ENCODE measurements at regions not wholly inside any gene's neighbourhood (a gene's known extent, or its start where the extent isn't known, plus 50 kb on each side); places are given as distances from the start of the nearest gene placed in this dataset.

GRCh38 chr2:204152616-204153015, 216.1 kb downstream of the ICOS start:
- WGBS, 2 donors = 63 to 72% methylated on average over 3 of the region's 3 CpGs
- no peaks in the 10 kb centered on the region for H3K36me3 ChIP-seq
- DNase-seq = no peak
- no peaks in the 10 kb centered on the region for H3K27me3 ChIP-seq
- TF ChIP-seq POLR2AphosphoS5 (IDR thresholded peaks at IDR 0.05) (no peak), POLR2A (IDR thresholded peaks at IDR 0.05) (no peak), EP300 (IDR thresholded peaks at IDR 0.05) (no peak)
- TF ChIP-seq, protein P1, sequence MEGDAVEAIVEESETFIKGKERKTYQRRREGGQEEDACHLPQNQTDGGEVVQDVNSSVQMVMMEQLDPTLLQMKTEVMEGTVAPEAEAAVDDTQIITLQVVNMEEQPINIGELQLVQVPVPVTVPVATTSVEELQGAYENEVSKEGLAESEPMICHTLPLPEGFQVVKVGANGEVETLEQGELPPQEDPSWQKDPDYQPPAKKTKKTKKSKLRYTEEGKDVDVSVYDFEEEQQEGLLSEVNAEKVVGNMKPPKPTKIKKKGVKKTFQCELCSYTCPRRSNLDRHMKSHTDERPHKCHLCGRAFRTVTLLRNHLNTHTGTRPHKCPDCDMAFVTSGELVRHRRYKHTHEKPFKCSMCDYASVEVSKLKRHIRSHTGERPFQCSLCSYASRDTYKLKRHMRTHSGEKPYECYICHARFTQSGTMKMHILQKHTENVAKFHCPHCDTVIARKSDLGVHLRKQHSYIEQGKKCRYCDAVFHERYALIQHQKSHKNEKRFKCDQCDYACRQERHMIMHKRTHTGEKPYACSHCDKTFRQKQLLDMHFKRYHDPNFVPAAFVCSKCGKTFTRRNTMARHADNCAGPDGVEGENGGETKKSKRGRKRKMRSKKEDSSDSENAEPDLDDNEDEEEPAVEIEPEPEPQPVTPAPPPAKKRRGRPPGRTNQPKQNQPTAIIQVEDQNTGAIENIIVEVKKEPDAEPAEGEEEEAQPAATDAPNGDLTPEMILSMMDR (IDR thresholded peaks at IDR 0.05) = no peak
- peaks cover 0 to 19% (median 14%) of the 10 kb centered on the region in 4 donors for H3K4me1 ChIP-seq
- peaks cover 0 to under 1% (median 0%) of the 10 kb centered on the region in 4 donors for H3K9me3 ChIP-seq
- no peak overlapping the region for H3K4me3 ChIP-seq
- intact Hi-C loops (cut with DNase I) = no loop called here
- H3K27ac ChIP-seq = peak overlapping the region in 1 of 4 donors; percentile 20

- intact Hi-C loops (cut with DNase I) = no loop called here
- WGBS, 2 donors = 71 to 78% methylated on average over 3 of the region's 3 CpGs
- Histone ChIP-seq H3K27me3 (no peaks in the 10 kb centered on the region), H3K36me3 (no peaks in the 10 kb centered on the region), H3K4me3 (no peak overlapping the region), H3K4me1 (peaks cover 0 to 19% (median 14%) of the 10 kb centered on the region in 4 donors), H3K9me3 (peaks cover 0 to 4% (median 0%) of the 10 kb centered on the region in 4 donors), H3K27ac (no peak overlapping the region)
- TF ChIP-seq POLR2AphosphoS5 (IDR thresholded peaks at IDR 0.05) = no peak
- TF ChIP-seq, protein P1 (IDR thresholded peaks at IDR 0.05) = no peak
- DNase-seq = no peak
These were observed 218.3 kb downstream of the ICOS start for GRCh38 chr2:204154863-204155262.

DNA sequence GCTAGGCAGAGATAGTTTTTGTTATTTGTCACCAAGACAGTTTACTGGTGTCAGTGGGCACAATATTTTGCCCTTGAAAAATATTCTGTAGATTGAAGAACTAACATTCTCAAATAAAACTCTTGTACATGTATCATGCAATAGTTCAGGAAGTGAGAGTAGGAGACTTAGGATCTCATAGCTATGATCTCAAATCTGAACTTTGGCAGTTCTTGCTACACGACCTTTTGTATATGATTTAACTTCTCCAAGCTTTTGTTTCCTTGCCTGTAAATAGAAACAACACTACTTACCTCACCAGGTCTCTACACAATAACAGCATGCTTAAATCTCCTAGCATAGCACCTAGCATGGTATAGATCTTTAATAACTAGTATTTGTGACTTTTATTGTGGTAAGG, 219.9 kb downstream of the ICOS start:
- Histone ChIP-seq H3K4me3 (no peak overlapping the region), H3K36me3 (no peaks in the 10 kb centered on the region), H3K4me1 (peaks cover 0 to 19% (median 14%) of the 10 kb centered on the region in 4 donors), H3K27me3 (no peaks in the 10 kb centered on the region), H3K9me3 (peaks cover 0 to 4% (median 0%) of the 10 kb centered on the region in 4 donors), H3K27ac (no peak overlapping the region)
- no peak for TF ChIP-seq POLR2A (IDR thresholded peaks at IDR 0.05)
- TF ChIP-seq POLR2AphosphoS5 (IDR thresholded peaks at IDR 0.05) = no peak
- WGBS, 2 donors = 64 to 70% methylated on average over 1 of the region's 1 CpG
- DNase-seq = no peak
- intact Hi-C loops (cut with DNase I) = no loop called here

GRCh38 chr2:204157684-204158083, 221.1 kb downstream of the ICOS start:
- no peak overlapping the region for H3K4me3 ChIP-seq
- H3K4me1 ChIP-seq = peaks cover 0 to 11% (median 9%) of the 10 kb centered on the region in 4 donors
- H3K27me3 ChIP-seq = no peaks in the 10 kb centered on the region
- no peaks in the 10 kb centered on the region for H3K36me3 ChIP-seq
- no peak for DNase-seq
- TF ChIP-seq, protein P1 (IDR thresholded peaks at IDR 0.05) = no peak
- TF ChIP-seq POLR2AphosphoS5 (IDR thresholded peaks at IDR 0.05) (no peak), EP300 (IDR thresholded peaks at IDR 0.05) (no peak), POLR2A (IDR thresholded peaks at IDR 0.05) (no peak)
- peaks cover 0 to 4% (median 0%) of the 10 kb centered on the region in 4 donors for H3K9me3 ChIP-seq
- H3K27ac ChIP-seq = no peak overlapping the region
- intact Hi-C loops (cut with DNase I) = no loop called here

DNA sequence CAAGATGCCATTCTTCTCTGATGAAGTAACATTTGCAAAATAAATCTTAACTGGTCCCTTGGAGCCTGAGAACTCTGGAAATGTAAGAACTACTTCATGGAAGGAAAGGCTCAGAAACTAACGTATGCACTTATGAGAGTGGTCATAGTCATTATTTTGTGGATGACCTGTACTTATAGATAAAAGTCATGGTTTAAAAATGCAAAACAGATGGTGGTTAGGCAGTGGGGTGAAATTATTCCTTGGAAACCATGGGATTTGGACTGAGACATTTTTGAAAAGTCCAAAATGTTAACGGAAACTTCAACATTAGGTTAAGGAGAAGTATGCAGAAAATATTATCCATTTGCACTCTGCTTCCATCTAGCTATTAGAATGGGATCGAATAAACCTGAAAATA, 223.0 kb downstream of the ICOS start:
- no peaks in the 10 kb centered on the region for H3K36me3 ChIP-seq
- 91 to 95% methylated on average over 3 of the region's 3 CpGs for WGBS, 2 donors
- H3K27me3 ChIP-seq = no peaks in the 10 kb centered on the region
- intact Hi-C loops (cut with DNase I) = no loop called here
- no peaks in the 10 kb centered on the region for H3K4me1 ChIP-seq
- H3K4me3 ChIP-seq = no peak overlapping the region
- TF ChIP-seq POLR2A (IDR thresholded peaks at IDR 0.05) (no peak), EP300 (IDR thresholded peaks at IDR 0.05) (no peak), POLR2AphosphoS5 (IDR thresholded peaks at IDR 0.05) (no peak)
- TF ChIP-seq, protein P1 (IDR thresholded peaks at IDR 0.05) = no peak
- H3K9me3 ChIP-seq = peaks cover 0 to 4% (median 0%) of the 10 kb centered on the region in 4 donors
- no peak overlapping the region for H3K27ac ChIP-seq
- no peak for DNase-seq
